NCI-H748 (cell line): ENCODE measurements at regions not wholly inside any gene's neighbourhood (a gene's known extent, or its start where the extent isn't known, plus 50 kb on each side); places are given as distances from the start of the nearest gene placed in this dataset.
"Not testable (repeated sequence)": the region's sequence is repeated elsewhere in the genome, so short reads cannot be mapped to it uniquely, and the experiment has no call there.

Source experiments
- DNase-seq: peaks from one replicate; lab custom pipeline; 2025; ENCODE audit not compliant: unreplicated experiment; lab: John Stamatoyannopoulos, UW

GRCh38 chr12:16881986-16882570 lies 276.1 kb upstream of the LMO3 start:
- DNase-seq, result peak; percentile 11

GRCh38 chr12:16880864-16881285 lies 274.9 kb upstream of the LMO3 start:
- peak; percentile 94 for DNase-seq

- no peak for DNase-seq
Measured at GRCh38 chr12:16870845-16871244, 264.9 kb upstream of the LMO3 start.

- DNase-seq, result no peak
Measured at GRCh38 chr12:16863742-16864141, 257.8 kb upstream of the LMO3 start.

GRCh38 chr12:16857456-16857923 lies 251.5 kb upstream of the LMO3 start:
- DNase-seq, result no peak

- no peak for DNase-seq
Measured at GRCh38 chr12:16854465-16854864, 248.5 kb upstream of the LMO3 start.

GRCh38 chr12:16849473-16849872 lies 243.5 kb upstream of the LMO3 start:
- DNase-seq, result no peak

GRCh38 chr12:16844875-16845274 lies 238.9 kb upstream of the LMO3 start:
- DNase-seq, result no peak

GRCh38 chr12:16833376-16834015 lies 227.5 kb upstream of the LMO3 start:
- DNase-seq, result no peak

GRCh38 chr12:16828891-16829290 lies 222.9 kb upstream of the LMO3 start:
- peak; percentile 60 for DNase-seq

- no peak for DNase-seq
Measured at GRCh38 chr12:16807731-16808130, 201.8 kb upstream of the LMO3 start.

GRCh38 chr12:16796168-16796567 lies 190.2 kb upstream of the LMO3 start:
- no peak for DNase-seq

- DNase-seq, result no peak
Measured at GRCh38 chr12:16789204-16789790, 183.3 kb upstream of the LMO3 start.

GRCh38 chr12:16788506-16789203 lies 182.7 kb upstream of the LMO3 start:
- DNase-seq, result no peak

- no peak for DNase-seq
Measured at GRCh38 chr12:16785953-16786352, 180.0 kb upstream of the LMO3 start.

GRCh38 chr12:16785524-16785923 lies 179.6 kb upstream of the LMO3 start:
- DNase-seq, result no peak

- not testable (repeated sequence) for DNase-seq
Measured at GRCh38 chr12:16769129-16769528, 163.2 kb upstream of the LMO3 start.

GRCh38 chr12:16766736-16767135 lies 160.8 kb upstream of the LMO3 start:
- no peak for DNase-seq

- DNase-seq, result no peak
Measured at GRCh38 chr12:16763901-16764300, 157.9 kb upstream of the LMO3 start.

GRCh38 chr12:16756833-16757555 lies 151.0 kb upstream of the LMO3 start:
- peak; percentile 61 for DNase-seq

GRCh38 chr12:16730772-16731171 lies 124.8 kb upstream of the LMO3 start:
- no peak for DNase-seq
